Loucy (cell line): ENCODE measurements at regions not wholly inside any gene's neighbourhood (a gene's known extent, or its start where the extent isn't known, plus 50 kb on each side); places are given as distances from the start of the nearest gene placed in this dataset.

Experiments
- H2AFZ ChIP-seq: fragments of 200-600 bp; sonication (generic); 2 replicates; pipeline ENCODE4 v1.6.0; 2016; ENCODE audit warnings: antibody characterized with exemption, mild to moderate bottlenecking, low read length, moderate library complexity
- H3F3A ChIP-seq: fragments of 200-600 bp; 2 replicates; pipeline ENCODE4 v1.6.0; 2016; ENCODE audit warnings: antibody characterized with exemption, low read depth, mild to moderate bottlenecking
- H3K27me3 ChIP-seq: fragments of 200-600 bp; sonication (generic); 2 replicates; pipeline ENCODE4 v1.6.1; 2014; ENCODE audit warnings: low read length, mild to moderate bottlenecking; ENCODE audit not compliant: insufficient read depth, poor library complexity, severe bottlenecking
- H3K36me3 ChIP-seq: fragments of 200-600 bp; sonication (generic); 2 replicates; pipeline ENCODE4 v1.6.1; 2016; ENCODE audit warnings: low read length; ENCODE audit not compliant: insufficient read depth
- H3K4me1 ChIP-seq: fragments of 200-600 bp; sonication (generic); 2 replicates; pipeline ENCODE4 v1.5.1; 2014; ENCODE audit warnings: low read length, mild to moderate bottlenecking; ENCODE audit not compliant: insufficient read depth, poor library complexity, severe bottlenecking
- H3K4me2 ChIP-seq: fragments of 200-600 bp; sonication (generic); 2 replicates; pipeline ENCODE4 v1.6.0; 2014; ENCODE audit warnings: antibody characterized with exemption, low read length, low read depth, mild to moderate bottlenecking; ENCODE audit not compliant: poor library complexity, severe bottlenecking
- H3K4me3 ChIP-seq: fragments of 200-600 bp; sonication (generic); 2 replicates; pipeline ENCODE4 v1.5.1; 2014; ENCODE audit warnings: low read length, mild to moderate bottlenecking, mixed read lengths; ENCODE audit not compliant: poor library complexity, severe bottlenecking
- H3K79me2 ChIP-seq: fragments of 200-600 bp; sonication (generic); 2 replicates; pipeline ENCODE4 v1.6.1; 2014; ENCODE audit warnings: low read length; ENCODE audit not compliant: insufficient read depth
- H3K9ac ChIP-seq: fragments of 200-600 bp; sonication (generic); 2 replicates; pipeline ENCODE4 v1.6.0; 2014; ENCODE audit warnings: mild to moderate bottlenecking, low read depth, low read length, moderate library complexity; ENCODE audit not compliant: poor library complexity, severe bottlenecking
- H3K9me2 ChIP-seq: fragments of 200-600 bp; sonication (generic); replicated peaks from 2 replicates; pipeline ENCODE4 v1.6.1; 2016; ENCODE audit warnings: low read depth, low read length, mixed read lengths
- H3K9me3 ChIP-seq: fragments of 200-600 bp; sonication (generic); 2 replicates; pipeline ENCODE4 v1.6.1; 2014; ENCODE audit warnings: mild to moderate bottlenecking, antibody characterized with exemption, low read length, low read depth; ENCODE audit not compliant: insufficient read depth
- H4K20me1 ChIP-seq: fragments of 200-600 bp; sonication (generic); 2 replicates; pipeline ENCODE4 v1.6.0; 2014; ENCODE audit warnings: antibody characterized with exemption, low read length, mild to moderate bottlenecking; ENCODE audit not compliant: insufficient read depth, poor library complexity, severe bottlenecking
- CTCF ChIP-seq: fragments of 200-600 bp; sonication (generic); conservative IDR thresholded peaks from 2 replicates; pipeline ENCODE4 v1.5.1; 2014; ENCODE audit warnings: mild to moderate bottlenecking, antibody characterized with exemption, low read length
- EZH2phosphoT487 ChIP-seq: fragments of 200-600 bp; IDR thresholded peaks from 2 replicates; pipeline ENCODE4 v1.6.1; 2018; ENCODE audit warnings: antibody characterized with exemption, mild to moderate bottlenecking, moderate library complexity, borderline replicate concordance

DNA sequence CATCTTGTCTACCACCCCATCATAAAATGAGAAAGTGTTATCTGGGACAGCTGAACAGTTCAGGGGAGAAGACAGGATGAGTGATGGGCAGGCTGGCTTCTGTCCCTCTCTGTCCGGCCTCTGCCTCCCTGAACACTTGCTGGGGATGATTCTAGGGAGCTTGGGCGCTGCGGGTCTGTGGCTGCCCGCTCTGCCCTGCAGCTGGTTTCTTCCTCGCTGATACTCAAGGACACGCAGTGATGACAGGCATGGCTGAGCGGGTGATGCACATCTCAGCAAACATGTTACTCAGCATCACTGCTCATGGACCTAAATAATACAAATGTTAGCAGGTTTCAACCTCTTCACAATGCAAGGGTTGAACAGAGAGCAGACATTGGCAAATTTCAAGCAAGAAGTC, 161.1 kb downstream of the TMEM18 start:
- no peaks in the 10 kb centered on the region for H3K4me1 ChIP-seq
- no peaks in the 10 kb centered on the region for H3K9me2 ChIP-seq
- no peaks in the 10 kb centered on the region for H3K27me3 ChIP-seq
- TF ChIP-seq EZH2phosphoT487 (no peak), CTCF (no peak)
- H3K79me2 ChIP-seq = no peaks in the 10 kb centered on the region
- H3K9ac ChIP-seq = no peak overlapping the region
- H4K20me1 ChIP-seq = no peaks in the 10 kb centered on the region
- H3K36me3 ChIP-seq = no peaks in the 10 kb centered on the region
- no peak overlapping the region for H3K4me2 ChIP-seq
- no peaks in the 10 kb centered on the region for H3F3A ChIP-seq
- no peak overlapping the region for H3K4me3 ChIP-seq
- H3K9me3 ChIP-seq = no peaks in the 10 kb centered on the region
- no peak overlapping the region for H2AFZ ChIP-seq

DNA sequence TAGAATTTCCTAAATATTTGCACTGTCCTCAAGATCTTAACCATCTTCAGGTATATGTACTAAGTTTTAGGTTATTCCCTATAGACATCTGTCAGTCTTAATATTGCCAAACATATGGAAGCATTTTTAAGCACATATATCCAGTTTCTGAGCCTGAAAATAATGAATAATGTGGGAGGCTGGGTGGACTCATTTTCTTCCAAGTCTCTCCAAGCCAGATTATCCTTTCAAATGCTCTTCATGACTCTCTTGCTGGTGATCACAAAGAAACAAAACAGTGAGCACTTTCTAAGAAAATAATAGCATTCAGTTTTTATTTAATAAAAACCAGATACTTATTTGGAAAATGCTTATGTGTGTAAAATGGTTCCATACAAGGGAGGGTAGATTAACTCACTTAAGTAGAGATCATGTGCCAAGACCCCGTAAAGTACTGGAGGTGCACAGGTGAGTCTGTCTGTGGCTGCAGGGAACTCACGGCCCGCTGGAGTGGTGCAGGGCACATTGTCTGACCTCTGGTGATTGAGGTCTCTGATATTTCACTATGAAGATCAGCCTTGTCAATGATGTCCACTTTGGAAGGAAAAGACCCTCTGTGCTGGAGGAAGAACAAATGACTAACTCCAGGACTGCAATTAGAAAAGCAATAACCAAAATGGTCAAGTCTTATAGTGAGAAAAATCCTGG, 161.6 kb downstream of the TMEM18 start:
- H3K9ac ChIP-seq = no peak overlapping the region
- peaks cover under 1% of the 10 kb centered on the region; the same call in 1 of the 2 replicates for H3K9me3 ChIP-seq
- TF ChIP-seq EZH2phosphoT487 (no peak), CTCF (no peak)

DNA sequence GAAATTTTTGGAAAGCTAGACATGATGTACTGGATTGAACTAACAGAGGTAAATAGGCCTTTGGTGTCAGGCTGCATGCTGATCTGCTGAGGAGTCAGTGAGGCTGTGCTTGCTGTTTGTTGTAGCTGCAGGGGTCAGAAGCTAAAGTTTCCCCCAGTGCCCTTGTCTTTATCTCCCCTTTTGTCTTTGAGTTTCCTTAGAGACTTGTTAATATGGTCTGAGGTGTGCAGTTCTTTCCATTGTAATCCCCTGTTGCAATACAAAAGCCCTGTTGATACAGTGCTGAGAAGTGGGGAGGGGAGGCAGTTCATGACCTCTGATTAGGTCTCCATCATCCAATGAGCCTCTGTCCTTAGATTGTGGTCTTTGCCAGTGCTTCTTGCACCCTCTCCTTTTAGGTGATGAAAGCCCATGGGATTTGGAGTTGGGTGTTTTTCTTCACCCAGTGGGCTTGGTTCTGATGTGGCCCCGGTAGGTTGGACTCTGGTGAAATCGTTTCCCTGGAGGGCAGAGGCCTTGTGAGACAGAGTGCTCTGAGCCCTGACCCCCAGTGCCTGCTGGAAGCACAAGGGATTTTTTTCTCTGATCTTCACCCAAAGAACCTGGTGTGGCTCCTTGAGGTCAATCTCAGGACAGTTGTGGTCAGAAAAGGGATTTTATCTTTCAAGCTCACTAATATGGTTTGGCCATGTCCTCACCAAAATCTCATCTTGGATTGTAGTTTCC, 163.1 kb downstream of the TMEM18 start:
- Histone ChIP-seq H3K4me2 (no peak overlapping the region), H2AFZ (no peak overlapping the region), H3K36me3 (no peaks in the 10 kb centered on the region), H3K79me2 (no peaks in the 10 kb centered on the region), H3K4me1 (no peaks in the 10 kb centered on the region), H3F3A (no peaks in the 10 kb centered on the region), H3K4me3 (no peak overlapping the region), H4K20me1 (no peaks in the 10 kb centered on the region), H3K9me2 (no peaks in the 10 kb centered on the region), H3K9ac (no peak overlapping the region), H3K9me3 (peaks cover 13% of the 10 kb centered on the region; the same call in 1 of the 2 replicates), H3K27me3 (no peaks in the 10 kb centered on the region)
- no peak for TF ChIP-seq CTCF
- no peak for TF ChIP-seq EZH2phosphoT487

More for the DNA sequence above, 161.6 kb downstream of the TMEM18 start:
- H3K27me3 ChIP-seq = no peaks in the 10 kb centered on the region
- no peaks in the 10 kb centered on the region for H3K36me3 ChIP-seq
- H3K4me3 ChIP-seq = no peak overlapping the region
- no peaks in the 10 kb centered on the region for H4K20me1 ChIP-seq
- no peaks in the 10 kb centered on the region for H3K79me2 ChIP-seq
- H3K4me1 ChIP-seq = no peaks in the 10 kb centered on the region
- no peaks in the 10 kb centered on the region for H3K9me2 ChIP-seq
- H3F3A ChIP-seq = no peaks in the 10 kb centered on the region
- no peak overlapping the region for H3K4me2 ChIP-seq
- H2AFZ ChIP-seq = no peak overlapping the region
